ENCODE measurements at regions not wholly inside any gene's neighbourhood (a gene's known extent, or its start where the extent isn't known, plus 50 kb on each side); places are given as distances from the start of the nearest gene placed in this dataset.
"Not testable (repeated sequence)": the region's sequence is repeated elsewhere in the genome, so short reads cannot be mapped to it uniquely, and the experiment has no call there.

DNA sequence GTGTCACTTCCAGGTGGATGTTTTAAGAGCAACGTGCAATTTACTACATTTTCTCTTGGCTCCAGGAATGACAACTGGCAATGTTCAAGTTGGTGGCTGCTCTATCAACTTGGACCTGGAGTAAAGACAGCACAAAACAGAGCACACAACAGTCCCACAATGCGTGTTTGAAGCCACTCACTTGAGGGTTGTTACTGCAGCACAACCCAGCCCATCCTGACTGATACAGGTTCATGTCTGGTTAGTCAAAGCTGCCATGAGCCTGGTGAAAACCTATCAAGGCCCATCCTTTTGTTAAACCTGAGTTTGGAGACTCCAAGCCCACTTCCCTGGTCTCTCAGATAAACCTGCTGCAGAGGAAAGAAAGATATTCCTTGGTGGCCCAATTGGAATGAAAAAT, 81.1 kb upstream of the LARP1 start:
- ChIA-PET CTCF (interaction anchor here (1.5 to 5.3 kb wide), 2 partner anchors 7 to 24 kb away, joined by 3 to 24 read pairs; no protein-coding TSS in a partner anchor), POLR2A (no interaction called here)
- no peak overlapping the region for H3K4me3 ChIP-seq
- H3K4me2 ChIP-seq, result no peak overlapping the region
- 60% methylated on average over 2 of the region's 2 CpGs for WGBS (ENCODE audit: missing lambda C conversion rate)
- DNase-seq (ENCODE audit: low read depth in 1 of 2, low spot score in 1 of 2), result no peak
- ATAC-seq, result no peak
- H3K9me3 ChIP-seq, result no peaks in the 10 kb centered on the region
- FAIRE-seq, result no peak
- TF ChIP-seq KDM5A (IDR thresholded peaks at IDR 0.05) (no peak), CEBPB (IDR thresholded peaks at IDR 0.05) (no peak), ZC3H11A (IDR thresholded peaks at IDR 0.05) (no peak), EHF (CRISPR knock-in tag; IDR thresholded peaks at IDR 0.05) (no peak), HOXB5 (CRISPR knock-in tag; IDR thresholded peaks at IDR 0.05) (no peak), HEYL (CRISPR knock-in tag; IDR thresholded peaks at IDR 0.05) (no peak)
- TF ChIP-seq, protein P1, sequence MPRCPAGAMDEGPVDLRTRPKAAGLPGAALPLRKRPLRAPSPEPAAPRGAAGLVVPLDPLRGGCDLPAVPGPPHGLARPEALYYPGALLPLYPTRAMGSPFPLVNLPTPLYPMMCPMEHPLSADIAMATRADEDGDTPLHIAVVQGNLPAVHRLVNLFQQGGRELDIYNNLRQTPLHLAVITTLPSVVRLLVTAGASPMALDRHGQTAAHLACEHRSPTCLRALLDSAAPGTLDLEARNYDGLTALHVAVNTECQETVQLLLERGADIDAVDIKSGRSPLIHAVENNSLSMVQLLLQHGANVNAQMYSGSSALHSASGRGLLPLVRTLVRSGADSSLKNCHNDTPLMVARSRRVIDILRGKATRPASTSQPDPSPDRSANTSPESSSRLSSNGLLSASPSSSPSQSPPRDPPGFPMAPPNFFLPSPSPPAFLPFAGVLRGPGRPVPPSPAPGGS (IDR thresholded peaks at IDR 0.05), result no peak
- no peaks in the 10 kb centered on the region; the same call in 2 of the 3 replicates for H3K4me1 ChIP-seq
- no peak overlapping the region for H3K27ac ChIP-seq

DNA sequence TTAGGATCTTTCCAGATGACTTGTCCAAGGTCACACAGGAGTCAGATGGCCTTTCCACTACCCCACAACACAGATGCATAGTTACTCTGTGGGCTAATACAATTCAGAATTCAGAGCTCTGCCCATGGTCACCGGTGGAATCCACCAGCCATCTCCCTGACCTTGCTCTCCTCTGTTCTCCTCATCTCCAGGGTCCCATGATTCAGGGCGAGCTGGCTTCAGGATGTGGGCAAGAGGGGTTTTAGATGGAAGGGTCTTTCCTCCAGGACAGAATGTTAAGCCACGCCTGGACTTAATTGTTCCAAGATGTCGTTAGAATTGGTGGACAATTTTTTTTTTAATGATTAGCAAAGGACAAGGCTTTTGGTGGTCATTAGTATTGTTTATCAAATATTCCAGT, 81.7 kb upstream of the LARP1 start:
- TF ChIP-seq POLR2AphosphoS2 (conservative IDR thresholded peaks at IDR 0.05; ENCODE audit: low read length) (no peak), CHD2 (IDR thresholded peaks at IDR 0.05; ENCODE audit: low read length, partially characterized antibody) (no peak), SMC3 (IDR thresholded peaks at IDR 0.05) (no peak), MAFK (IDR thresholded peaks at IDR 0.05; ENCODE audit: partially characterized antibody) (no peak), FOSL2 (IDR thresholded peaks at IDR 0.05) (no peak), FOSL2 (CRISPR knock-in tag; IDR thresholded peaks at IDR 0.05) (no peak), ZSCAN20 (CRISPR knock-in tag; IDR thresholded peaks at IDR 0.05) (no peak), RNF2 (IDR thresholded peaks at IDR 0.05; ENCODE audit: borderline replicate concordance, low read depth) (no peak), NFE2L2 (conservative IDR thresholded peaks at IDR 0.05; ENCODE audit: low read length) (no peak), HOXB13 (CRISPR knock-in tag; IDR thresholded peaks at IDR 0.05; ENCODE audit: low read depth) (no peak), MAZ (IDR thresholded peaks at IDR 0.05; ENCODE audit: borderline replicate concordance, low read depth, low read length) (no peak), FOSB (CRISPR knock-in tag; IDR thresholded peaks at IDR 0.05) (no peak), NPAS2 (CRISPR knock-in tag; IDR thresholded peaks at IDR 0.05; ENCODE audit: borderline replicate concordance) (no peak)
- TF ChIP-seq, protein P2, sequence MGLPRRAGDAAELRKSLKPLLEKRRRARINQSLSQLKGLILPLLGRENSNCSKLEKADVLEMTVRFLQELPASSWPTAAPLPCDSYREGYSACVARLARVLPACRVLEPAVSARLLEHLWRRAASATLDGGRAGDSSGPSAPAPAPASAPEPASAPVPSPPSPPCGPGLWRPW (IDR thresholded peaks at IDR 0.05), result no peak
- POLR2A ChIA-PET, result no interaction called here
- no peak for FAIRE-seq

DNA sequence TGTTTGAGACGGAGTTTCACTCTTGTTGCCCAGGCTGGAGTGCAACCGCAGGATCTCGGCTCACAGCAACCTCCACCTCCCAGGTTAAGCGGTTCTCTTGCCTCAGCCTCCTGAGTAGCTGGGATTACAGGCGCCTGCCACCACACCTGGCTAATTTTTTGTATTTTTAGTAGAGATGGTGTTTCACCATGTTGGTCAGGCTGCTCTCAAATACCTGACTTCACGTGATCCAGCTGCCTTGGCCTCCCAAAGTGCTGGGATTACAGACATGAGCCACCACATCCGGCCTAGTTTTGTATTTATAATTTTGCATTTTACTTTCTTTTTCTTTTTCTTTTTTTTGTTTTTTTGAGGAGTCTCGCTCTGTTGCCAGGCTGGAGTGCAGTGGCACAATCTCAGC, 85.3 kb upstream of the LARP1 start:
- CTCF ChIA-PET, result interaction anchor here (2.1 kb wide), 1 partner anchor 9 kb away, joined by 7 read pairs; no protein-coding TSS in a partner anchor
- H3K27ac ChIP-seq; FAIRE-seq; H3K4me2 ChIP-seq; DNase-seq (ENCODE audit: low read depth in 1 of 2, low spot score in 1 of 2); POLR2A ChIA-PET; ATAC-seq; H3K4me1 ChIP-seq; H3K4me3 ChIP-seq: not testable (repeated sequence)
- H3K9me3 ChIP-seq, result peaks cover 27% of the 10 kb centered on the region
- 90% methylated on average over 8 of the region's 8 CpGs for WGBS (ENCODE audit: missing lambda C conversion rate)

More for the DNA sequence above, 81.7 kb upstream of the LARP1 start:
- DNase-seq (ENCODE audit: low read depth in 1 of 2, low spot score in 1 of 2), result no peak
- no peak for ATAC-seq
- Histone ChIP-seq H3K4me2 (no peak overlapping the region), H3K4me3 (no peak overlapping the region), H3K27ac (no peak overlapping the region), H3K9me3 (peaks cover 5% of the 10 kb centered on the region), H3K4me1 (no peaks in the 10 kb centered on the region; the same call in 2 of the 3 replicates)
- CTCF ChIA-PET, result interaction anchor here (0.7 to 5.3 kb wide), 2 partner anchors 19 to 24 kb away, joined by 3 to 24 read pairs; no protein-coding TSS in a partner anchor
- WGBS (ENCODE audit: missing lambda C conversion rate), result 29% methylated on average over 4 of the region's 4 CpGs

DNA sequence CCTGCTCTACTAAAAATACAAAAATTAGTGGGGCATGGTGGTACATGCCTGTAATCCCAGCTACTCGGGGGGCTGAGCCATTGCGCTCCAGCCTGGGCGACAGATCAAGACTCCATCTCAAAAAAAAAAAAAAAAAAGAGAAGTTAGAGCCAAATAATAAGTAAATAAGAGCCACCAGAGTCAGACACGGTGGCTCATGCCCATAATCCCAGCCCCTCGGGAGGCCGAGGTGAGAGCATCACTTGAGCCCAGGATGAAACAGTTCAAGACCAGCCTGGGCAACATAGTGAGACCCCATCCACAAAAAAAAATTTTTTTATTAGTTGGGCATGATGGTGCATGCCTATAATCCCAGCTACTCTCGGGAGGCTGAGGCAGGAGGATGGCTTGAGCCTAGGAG, 85.8 kb upstream of the LARP1 start:
- H3K9me3 ChIP-seq, result peaks cover 32% of the 10 kb centered on the region
- no peak overlapping the region for H3K4me2 ChIP-seq
- TF ChIP-seq ZSCAN20 (CRISPR knock-in tag; IDR thresholded peaks at IDR 0.05) (no peak), NR3C1 (IDR thresholded peaks at IDR 0.05) (no peak), GATA3 (IDR thresholded peaks at IDR 0.05; ENCODE audit: borderline replicate concordance) (no peak), KDM5A (IDR thresholded peaks at IDR 0.05) (no peak), HEYL (CRISPR knock-in tag; IDR thresholded peaks at IDR 0.05) (no peak), CHD2 (IDR thresholded peaks at IDR 0.05; ENCODE audit: low read length, partially characterized antibody) (no peak)
- TF ChIP-seq, protein P2 (IDR thresholded peaks at IDR 0.05), result no peak
- WGBS (ENCODE audit: missing lambda C conversion rate), result 68% methylated on average over 7 of the region's 7 CpGs
- no peak overlapping the region for H3K4me3 ChIP-seq
- DNase-seq (ENCODE audit: low read depth in 1 of 2, low spot score in 1 of 2), result no peak
- no peak overlapping the region for H3K27ac ChIP-seq
- ChIA-PET CTCF (interaction anchor here (2.1 to 4.6 kb wide), 2 partner anchors 10 to 19 kb away, joined by 7 to 30 read pairs; no protein-coding TSS in a partner anchor), POLR2A (interaction anchor here (0.6 kb wide), 1 partner anchor 93 kb away, joined by 3 read pairs; no protein-coding TSS in a partner anchor)
- no peaks in the 10 kb centered on the region for H3K4me1 ChIP-seq
- FAIRE-seq, result no peak
- no peak for ATAC-seq

Data from A549 (cell line).